ENCODE measurements at regions not wholly inside any gene's neighbourhood (a gene's known extent, or its start where the extent isn't known, plus 50 kb on each side); places are given as distances from the start of the nearest gene placed in this dataset.

- H3K27ac ChIP-seq (ENCODE audit: low read depth in 2 of 2, low read length in 2 of 2): no peak overlapping the region
- no peaks in the 10 kb centered on the region for H3K36me3 ChIP-seq (ENCODE audit: control insufficient read depth in 2 of 3, insufficient read depth in 3 of 3, low read length in 3 of 3)
- no peaks in the 10 kb centered on the region for H3K27me3 ChIP-seq (ENCODE audit: control insufficient read depth, insufficient read depth, low read length)
- no peak for FAIRE-seq
- H3K4me3 ChIP-seq (ENCODE audit: low read length in 3 of 3): no peak overlapping the region
- intact Hi-C loops (cut with DNase I): no loop called here
- H3K9me3 ChIP-seq (ENCODE audit: control insufficient read depth in 2 of 3, insufficient read depth in 1 of 3, low read length in 3 of 3): no peaks in the 10 kb centered on the region
- H3K9ac ChIP-seq (ENCODE audit: low read length in 3 of 3): no peak overlapping the region
- TF ChIP-seq CTCF (IDR thresholded peaks at IDR 0.05; ENCODE audit: borderline replicate concordance, extremely low read depth, insufficient read depth): no peak
- DNase-seq: no peak
- no peaks in the 10 kb centered on the region for H3K4me1 ChIP-seq (ENCODE audit: control insufficient read depth in 2 of 3, insufficient read depth in 2 of 3, low read depth in 1 of 3, low read length in 3 of 3)
These were observed 56.7 kb upstream of the SDK1 start for GRCh38 chr7:3244241-3244814.

DNA sequence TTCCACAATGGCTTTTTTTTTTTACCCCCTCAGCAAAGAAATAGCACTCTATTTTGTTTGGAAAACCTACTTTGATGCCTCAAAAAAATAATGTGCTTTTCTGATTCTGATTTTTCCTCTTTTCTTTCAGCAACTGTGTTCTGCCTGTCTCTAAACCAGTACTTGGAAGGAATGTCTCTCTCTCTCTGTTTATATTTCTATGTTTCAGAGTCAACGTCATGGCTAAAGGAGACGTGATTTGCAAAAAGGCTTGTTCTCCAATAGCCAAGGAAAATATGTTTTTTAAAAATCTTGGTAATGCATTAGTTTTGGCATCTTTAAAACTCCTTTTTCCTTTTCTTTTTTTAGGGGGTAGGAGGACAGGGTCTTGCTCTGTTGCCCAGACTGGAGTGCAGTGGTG lies 56.0 kb upstream of the SDK1 start:
- no peak overlapping the region for H3K4me3 ChIP-seq (ENCODE audit: low read length in 3 of 3)
- no peaks in the 10 kb centered on the region for H3K4me1 ChIP-seq (ENCODE audit: control insufficient read depth in 2 of 3, insufficient read depth in 2 of 3, low read depth in 1 of 3, low read length in 3 of 3)
- intact Hi-C loops (cut with DNase I): no loop called here
- no peak overlapping the region for H3K27ac ChIP-seq (ENCODE audit: low read depth in 2 of 2, low read length in 2 of 2)
- H3K36me3 ChIP-seq (ENCODE audit: control insufficient read depth in 2 of 3, insufficient read depth in 3 of 3, low read length in 3 of 3): no peaks in the 10 kb centered on the region
- no peaks in the 10 kb centered on the region for H3K27me3 ChIP-seq (ENCODE audit: control insufficient read depth, insufficient read depth, low read length)
- DNase-seq (no peak), FAIRE-seq (no peak)
- H3K9me3 ChIP-seq (ENCODE audit: control insufficient read depth in 2 of 3, insufficient read depth in 1 of 3, low read length in 3 of 3): no peaks in the 10 kb centered on the region
- H3K9ac ChIP-seq (ENCODE audit: low read length in 3 of 3): no peak overlapping the region
- no peak for TF ChIP-seq CTCF (IDR thresholded peaks at IDR 0.05; ENCODE audit: borderline replicate concordance, extremely low read depth, insufficient read depth)

- Histone ChIP-seq H3K4me3 (ENCODE audit: low read length in 3 of 3) (no peak overlapping the region), H3K4me1 (ENCODE audit: control insufficient read depth in 2 of 3, insufficient read depth in 2 of 3, low read depth in 1 of 3, low read length in 3 of 3) (no peaks in the 10 kb centered on the region), H3K27me3 (ENCODE audit: control insufficient read depth, insufficient read depth, low read length) (no peaks in the 10 kb centered on the region), H3K9ac (ENCODE audit: low read length in 3 of 3) (no peak overlapping the region), H3K9me3 (ENCODE audit: control insufficient read depth in 2 of 3, insufficient read depth in 1 of 3, low read length in 3 of 3) (no peaks in the 10 kb centered on the region), H3K36me3 (ENCODE audit: control insufficient read depth in 2 of 3, insufficient read depth in 3 of 3, low read length in 3 of 3) (no peaks in the 10 kb centered on the region), H3K27ac (ENCODE audit: low read depth in 2 of 2, low read length in 2 of 2) (no peak overlapping the region)
- intact Hi-C loops (cut with DNase I): no loop called here
- FAIRE-seq (no peak), DNase-seq (no peak)
- no peak for TF ChIP-seq CTCF (IDR thresholded peaks at IDR 0.05; ENCODE audit: borderline replicate concordance, extremely low read depth, insufficient read depth)
These were observed 55.3 kb upstream of the SDK1 start for GRCh38 chr7:3245721-3246120.

- intact Hi-C loops (cut with DNase I): no loop called here
- Histone ChIP-seq H3K9ac (ENCODE audit: low read length in 3 of 3) (no peak overlapping the region), H3K4me1 (ENCODE audit: control insufficient read depth in 2 of 3, insufficient read depth in 2 of 3, low read depth in 1 of 3, low read length in 3 of 3) (no peaks in the 10 kb centered on the region), H3K4me3 (ENCODE audit: low read length in 3 of 3) (no peak overlapping the region), H3K36me3 (ENCODE audit: control insufficient read depth in 2 of 3, insufficient read depth in 3 of 3, low read length in 3 of 3) (no peaks in the 10 kb centered on the region), H3K9me3 (ENCODE audit: control insufficient read depth in 2 of 3, insufficient read depth in 1 of 3, low read length in 3 of 3) (no peaks in the 10 kb centered on the region), H3K27me3 (ENCODE audit: control insufficient read depth, insufficient read depth, low read length) (no peaks in the 10 kb centered on the region), H3K27ac (ENCODE audit: low read depth in 2 of 2, low read length in 2 of 2) (no peak overlapping the region)
- TF ChIP-seq CTCF (IDR thresholded peaks at IDR 0.05; ENCODE audit: borderline replicate concordance, extremely low read depth, insufficient read depth): no peak
- no peak for DNase-seq
- FAIRE-seq: no peak
These were observed 54.9 kb upstream of the SDK1 start for GRCh38 chr7:3246127-3246526.

All from kidney (tissue), 13 donors.